HEK293T (cell line): ENCODE measurements at regions not wholly inside any gene's neighbourhood (a gene's known extent, or its start where the extent isn't known, plus 50 kb on each side); places are given as distances from the start of the nearest gene placed in this dataset.

Experiments
- BHLHE40 ChIP-seq: fragments of 450-650 bp; IDR thresholded peaks from 2 replicates; pipeline ENCODE4 v1.6.1; 2016; ENCODE audit warnings: mild to moderate bottlenecking, moderate library complexity, borderline replicate concordance
- CTBP1 ChIP-seq: fragments of 450-650 bp; IDR thresholded peaks from 2 replicates; pipeline ENCODE4 v1.6.1; 2016; ENCODE audit warnings: borderline replicate concordance
- ELF4 ChIP-seq: fragments of 450-650 bp; IDR thresholded peaks from 2 replicates; pipeline ENCODE4 v1.6.1; 2017; ENCODE audit warnings: antibody characterized with exemption
- FOXA1 ChIP-seq: fragments of 450-650 bp; IDR thresholded peaks from 2 replicates; pipeline ENCODE4 v1.6.1; 2016; ENCODE audit warnings: mild to moderate bottlenecking
- FOXK2 ChIP-seq: fragments of 450-650 bp; IDR thresholded peaks from 2 replicates; pipeline ENCODE4 v1.6.1; 2016; ENCODE audit warnings: mild to moderate bottlenecking
- LEF1 ChIP-seq: fragments of 450-650 bp; IDR thresholded peaks from 2 replicates; pipeline ENCODE4 v1.6.1; 2017; ENCODE audit warnings: mild to moderate bottlenecking, borderline replicate concordance
- NFRKB ChIP-seq: fragments of 450-650 bp; IDR thresholded peaks from 2 replicates; pipeline ENCODE4 v1.6.1; 2016; ENCODE audit warnings: mild to moderate bottlenecking, moderate library complexity
- SP1 ChIP-seq: fragments of 450-650 bp; IDR thresholded peaks from 2 replicates; pipeline ENCODE4 v1.6.1; 2017
- SUZ12 ChIP-seq: fragments of 450-650 bp; IDR thresholded peaks from 2 replicates; pipeline ENCODE4 v1.6.1; 2016; ENCODE audit warnings: mild to moderate bottlenecking
- ZNF384 ChIP-seq: fragments of 450-650 bp; IDR thresholded peaks from 2 replicates; pipeline ENCODE4 v1.6.1; 2016

- no peak for TF ChIP-seq BHLHE40
- no peak for TF ChIP-seq ZNF384
- TF ChIP-seq SP1 = no peak
- no peak for TF ChIP-seq ELF4
- no peak for TF ChIP-seq FOXK2
- TF ChIP-seq FOXA1 = no peak
- no peak for TF ChIP-seq SUZ12
- no peak for TF ChIP-seq NFRKB
- TF ChIP-seq LEF1 = no peak
- no peak for TF ChIP-seq CTBP1
Measured at GRCh38 chr10:8133146-8133545, 78.7 kb downstream of the GATA3 start.
